ENCODE measurements at regions not wholly inside any gene's neighbourhood (a gene's known extent, or its start where the extent isn't known, plus 50 kb on each side); places are given as distances from the start of the nearest gene placed in this dataset.

DNA sequence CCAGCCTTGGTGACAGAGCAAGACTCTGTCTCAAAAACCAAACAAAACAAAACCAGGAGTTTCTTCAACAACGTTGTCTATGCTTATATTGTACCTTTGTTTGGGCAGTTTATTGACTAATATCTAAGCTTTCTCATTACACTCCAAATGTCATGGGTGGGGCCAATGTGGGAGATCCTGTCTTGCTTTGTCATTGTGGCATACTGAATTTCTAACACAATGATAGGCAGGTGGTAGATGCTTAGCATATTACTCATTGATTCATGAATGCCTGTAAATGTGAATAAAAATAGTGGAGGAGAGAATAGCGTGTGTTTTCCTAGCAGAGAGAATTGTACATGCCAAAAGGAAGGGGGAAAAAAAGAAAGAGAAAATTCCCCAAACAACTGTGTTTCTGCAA lies 802.5 kb upstream of the EEF2KMT start:
- no peak for DNase-seq (ENCODE audit: low read depth in 2 of 3, low spot score in 2 of 3)

DNA sequence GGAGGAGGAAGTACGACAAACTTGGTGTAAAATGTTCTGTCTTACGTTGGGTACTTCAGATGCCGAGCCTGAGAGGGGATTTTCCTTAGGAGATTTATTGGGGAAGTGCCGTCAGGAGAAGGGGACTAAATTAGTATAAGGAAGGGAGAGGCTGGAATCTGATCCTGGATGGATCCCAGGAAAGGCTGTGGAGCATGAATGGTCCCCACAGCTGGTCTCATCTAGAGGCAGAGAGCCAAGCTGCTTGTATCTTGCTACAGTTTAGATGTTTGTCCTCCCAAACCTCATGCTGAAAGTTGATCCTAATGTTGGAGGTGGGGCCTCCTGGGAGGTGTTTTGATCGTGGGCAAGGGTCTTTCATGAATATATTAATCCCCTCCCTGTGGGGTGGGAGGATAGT lies 798.4 kb upstream of the EEF2KMT start:
- no peak for DNase-seq (ENCODE audit: low read depth in 2 of 3, low spot score in 2 of 3)

GRCh38 chr16:5895137-5895536 lies 797.5 kb upstream of the EEF2KMT start:
- no peak for DNase-seq (ENCODE audit: low read depth in 2 of 3, low spot score in 2 of 3)

DNA sequence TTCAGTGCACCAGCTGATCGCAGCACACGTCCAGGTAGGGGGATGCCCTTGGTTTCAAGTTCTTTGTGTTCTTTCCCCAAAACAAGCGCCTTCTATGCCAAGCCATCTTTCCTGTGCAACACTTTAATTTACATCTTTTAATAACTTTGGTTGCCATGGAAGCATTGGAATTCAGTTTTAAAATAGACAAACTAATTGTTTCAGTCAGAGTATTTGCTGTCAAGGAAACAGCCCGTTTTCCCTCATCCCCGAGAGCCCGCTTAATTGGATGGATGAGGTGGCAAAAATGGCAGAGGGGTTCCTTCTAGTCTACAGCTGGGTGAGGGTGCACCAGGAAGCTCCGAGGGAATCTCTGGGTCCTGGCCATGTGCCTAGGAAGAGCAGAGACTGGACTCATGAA lies 793.7 kb upstream of the EEF2KMT start:
- no peak for DNase-seq (ENCODE audit: low read depth in 2 of 3, low spot score in 2 of 3)

- DNase-seq (ENCODE audit: low read depth in 2 of 3, low spot score in 2 of 3), result no peak
These were observed 787.9 kb upstream of the EEF2KMT start for GRCh38 chr16:5885521-5885920.

GRCh38 chr16:5884996-5885395 lies 787.4 kb upstream of the EEF2KMT start:
- DNase-seq (ENCODE audit: low read depth in 2 of 3, low spot score in 2 of 3), result no peak

DNA sequence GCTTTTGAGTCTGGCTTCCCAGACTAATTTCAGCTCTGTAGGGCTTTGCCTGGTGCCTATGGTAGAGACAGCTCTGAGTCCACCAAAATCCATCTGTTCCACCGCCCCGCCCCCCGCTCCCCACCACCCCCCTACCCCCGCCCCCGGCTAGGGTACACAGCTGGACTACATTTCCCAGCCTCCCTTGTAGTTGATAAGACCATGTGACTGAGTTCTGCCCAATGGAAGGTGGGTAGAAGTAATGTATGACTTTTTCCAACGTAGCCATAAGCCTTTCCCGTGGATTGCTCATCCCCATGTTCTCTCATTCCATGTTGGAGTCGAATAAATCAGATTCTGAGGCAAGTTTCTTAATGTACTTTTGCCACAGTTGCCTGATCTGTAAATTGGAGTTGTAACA lies 786.7 kb upstream of the EEF2KMT start:
- no peak for DNase-seq (ENCODE audit: low read depth in 2 of 3, low spot score in 2 of 3)

DNA sequence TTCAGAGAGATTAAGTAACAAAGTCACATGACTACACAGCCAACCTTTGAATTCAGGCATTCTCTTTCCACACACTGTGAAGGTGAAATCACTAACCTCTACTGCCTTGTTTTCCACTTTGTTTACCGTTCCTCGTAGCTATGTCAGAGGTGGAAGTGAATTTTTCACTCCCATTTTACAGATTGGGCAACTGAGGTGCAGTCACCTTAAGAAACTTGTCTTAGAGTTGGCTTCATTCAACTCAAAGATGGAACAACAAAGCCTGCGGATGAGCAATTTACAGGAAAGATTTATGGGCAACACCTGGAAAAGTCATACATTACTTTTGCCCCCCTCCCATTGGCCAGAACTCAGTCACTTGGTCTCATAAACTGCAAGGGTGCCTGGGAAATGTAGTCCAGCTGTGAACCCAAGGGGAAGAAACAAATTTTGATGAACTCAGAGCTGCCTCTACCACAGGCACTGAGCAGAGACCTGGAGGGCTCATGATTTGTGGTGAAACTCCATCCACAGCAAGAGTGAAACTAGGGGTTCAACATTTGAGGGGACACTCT lies 784.6 kb upstream of the EEF2KMT start:
- DNase-seq (ENCODE audit: low read depth in 2 of 3, low spot score in 2 of 3), result no peak

DNA sequence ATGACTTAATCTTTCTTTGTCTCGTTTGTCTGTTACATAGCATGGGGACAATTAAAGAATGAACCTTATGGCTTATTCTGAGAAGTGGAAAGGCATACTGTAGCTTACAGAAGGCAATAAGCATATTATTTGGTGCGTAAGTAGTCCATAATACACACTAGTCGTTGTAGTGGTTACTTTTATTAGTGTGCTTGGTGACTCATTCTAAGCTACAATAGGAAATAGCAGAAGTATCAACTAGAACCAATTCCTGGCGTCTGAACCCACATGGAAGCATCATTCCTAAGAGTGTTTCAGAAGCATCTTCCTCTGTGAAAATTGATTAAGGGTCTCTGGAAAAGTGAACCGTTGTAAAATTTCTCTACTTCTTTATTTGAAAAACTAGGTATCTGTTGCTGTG lies 777.8 kb upstream of the EEF2KMT start:
- DNase-seq (ENCODE audit: low read depth in 2 of 3, low spot score in 2 of 3), result no peak

- no peak for DNase-seq (ENCODE audit: low read depth in 2 of 3, low spot score in 2 of 3)
These were observed 777.3 kb upstream of the EEF2KMT start for GRCh38 chr16:5874899-5875298.

GRCh38 chr16:5873221-5873620 lies 775.6 kb upstream of the EEF2KMT start:
- no peak for DNase-seq (ENCODE audit: low read depth in 2 of 3, low spot score in 2 of 3)

DNA sequence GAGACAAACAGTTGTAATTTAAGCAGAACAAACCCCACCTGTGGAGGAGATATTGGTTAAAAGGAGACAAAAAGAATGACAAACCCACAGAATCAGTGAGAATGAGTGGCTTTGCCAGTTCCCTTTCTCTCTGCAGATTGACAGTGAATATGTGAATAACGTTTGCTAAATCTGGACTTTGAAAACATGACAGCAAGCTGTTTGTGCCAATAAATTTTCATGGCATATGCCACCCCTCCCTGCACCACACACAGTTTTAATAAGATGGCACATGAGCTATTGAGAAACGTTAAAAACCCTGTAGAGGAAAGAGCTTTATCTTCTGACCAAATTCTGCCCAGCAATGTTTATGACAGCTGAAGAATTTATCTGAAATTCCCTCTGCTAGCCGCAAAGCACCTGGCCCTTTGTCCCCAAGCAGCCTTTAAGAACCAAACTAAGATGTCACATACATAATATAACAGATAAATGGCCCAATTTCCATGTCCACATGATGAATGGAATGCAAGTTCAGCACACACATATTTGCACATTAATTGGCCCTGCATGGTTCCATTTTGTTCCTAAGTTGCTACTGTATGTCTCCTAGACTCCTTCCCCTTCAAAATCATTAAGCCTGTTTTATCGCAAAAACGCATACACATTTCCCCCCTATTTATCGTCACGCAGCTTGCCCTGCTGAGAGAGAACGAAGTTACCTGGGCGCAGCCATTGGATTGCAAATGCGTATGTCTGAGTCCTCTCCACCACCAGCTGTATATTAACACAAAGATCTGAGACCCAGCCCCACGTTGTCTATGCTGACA lies 773.5 kb upstream of the EEF2KMT start:
- no peak for DNase-seq (ENCODE audit: low read depth in 2 of 3, low spot score in 2 of 3)

DNA sequence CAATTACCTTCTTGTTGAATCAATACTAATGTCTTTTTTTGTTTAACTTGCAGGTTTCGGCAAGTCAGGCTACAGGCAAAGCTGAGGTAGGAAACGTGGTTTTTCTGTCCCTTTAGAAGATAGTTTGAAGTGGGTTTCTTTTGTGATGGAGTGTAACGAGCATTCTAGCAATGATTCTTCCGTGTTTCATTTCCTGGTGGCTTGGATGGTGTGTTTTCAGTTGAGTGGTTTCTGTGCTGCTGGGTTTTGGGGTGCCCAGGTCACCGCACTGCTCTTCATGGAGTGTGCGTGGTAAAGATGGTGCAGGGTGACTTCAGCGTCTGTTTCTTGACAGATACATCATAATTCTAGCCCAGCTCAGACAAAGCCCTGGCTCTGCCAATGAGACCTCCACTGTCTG lies 769.7 kb upstream of the EEF2KMT start:
- no peak for DNase-seq (ENCODE audit: low read depth in 2 of 3, low spot score in 2 of 3)

DNA sequence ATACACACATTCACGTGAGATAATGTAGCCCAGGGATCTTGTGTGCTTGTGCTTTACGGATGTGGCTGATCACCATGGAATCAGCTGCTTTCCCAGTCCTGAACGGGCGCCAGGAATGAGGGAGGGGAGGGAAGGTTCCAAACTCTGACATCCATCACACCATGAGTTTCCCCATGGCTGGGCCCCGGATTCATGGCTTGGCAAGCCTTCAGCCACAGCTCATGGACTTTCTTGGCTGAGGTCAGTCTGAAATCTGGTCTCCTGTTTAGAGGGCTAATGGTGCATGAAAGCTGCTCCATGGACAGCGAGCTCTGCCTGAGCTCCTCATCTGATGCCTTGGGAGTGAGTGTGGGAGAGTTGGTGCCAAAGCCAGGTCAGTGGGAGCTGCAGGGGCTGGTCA lies 767.6 kb upstream of the EEF2KMT start:
- no peak for DNase-seq (ENCODE audit: low read depth in 2 of 3, low spot score in 2 of 3)

DNA sequence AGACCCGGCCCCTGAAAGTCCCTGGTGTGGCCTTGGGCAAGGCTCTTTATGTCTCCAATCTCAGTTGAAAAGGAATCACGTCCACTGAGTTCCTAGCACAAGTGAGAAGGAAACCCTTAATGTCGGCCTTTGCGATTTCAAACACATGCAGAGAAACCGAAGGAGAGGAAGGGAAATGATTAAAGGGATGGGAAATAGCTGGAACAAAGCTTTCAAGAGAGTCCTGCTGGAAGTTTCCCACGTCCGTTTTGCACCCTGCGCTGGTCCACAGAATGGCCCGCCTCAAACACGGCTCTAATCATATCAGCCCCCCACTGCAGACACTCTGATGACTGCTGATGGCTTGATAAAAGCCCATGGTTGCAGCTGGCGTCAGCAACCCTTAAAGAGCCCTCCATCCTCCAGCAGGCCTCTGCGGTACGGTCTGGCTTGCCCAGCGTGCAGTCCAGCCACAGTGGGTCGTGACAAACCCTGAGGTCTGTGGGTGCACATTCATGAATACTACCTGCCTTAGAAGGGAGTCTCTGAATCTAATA lies 765.5 kb upstream of the EEF2KMT start:
- DNase-seq (ENCODE audit: low read depth in 2 of 3, low spot score in 2 of 3), result no peak

DNA sequence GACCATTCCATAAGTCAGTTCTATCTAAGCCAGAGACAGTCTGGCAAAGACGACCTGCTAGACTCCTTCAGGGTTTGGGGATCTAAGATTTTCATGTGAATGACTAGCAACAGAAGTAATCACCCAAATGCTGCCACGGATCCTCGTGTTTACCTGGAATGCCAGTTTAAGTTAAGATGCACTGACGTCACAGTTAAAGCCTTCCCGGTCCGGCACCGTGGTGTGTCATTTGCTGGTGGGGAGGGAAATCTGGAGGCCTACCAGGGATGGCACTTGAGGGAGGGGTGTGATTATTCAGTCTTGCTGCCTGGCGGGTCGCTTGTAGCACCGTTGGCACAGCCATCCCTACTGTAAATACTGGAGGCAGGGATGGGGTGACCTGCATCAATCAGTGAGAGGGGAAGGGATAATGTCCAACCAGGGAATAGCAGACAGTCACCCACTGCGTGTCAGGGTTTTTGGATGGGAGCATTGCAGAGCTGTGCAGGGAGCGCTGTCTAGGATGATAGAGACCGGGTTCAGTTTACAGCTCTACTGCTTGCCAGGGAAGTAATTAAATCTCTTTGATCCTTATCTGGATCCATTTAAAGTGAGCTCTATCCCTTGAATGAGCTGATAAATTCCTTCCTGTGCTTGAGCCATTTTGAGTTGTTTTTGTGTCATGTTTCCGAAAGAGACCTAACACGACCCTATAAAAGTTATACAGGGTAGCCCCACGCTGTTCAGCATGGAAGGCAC lies 764.7 kb upstream of the EEF2KMT start:
- no peak for DNase-seq (ENCODE audit: low read depth in 2 of 3, low spot score in 2 of 3)

DNA sequence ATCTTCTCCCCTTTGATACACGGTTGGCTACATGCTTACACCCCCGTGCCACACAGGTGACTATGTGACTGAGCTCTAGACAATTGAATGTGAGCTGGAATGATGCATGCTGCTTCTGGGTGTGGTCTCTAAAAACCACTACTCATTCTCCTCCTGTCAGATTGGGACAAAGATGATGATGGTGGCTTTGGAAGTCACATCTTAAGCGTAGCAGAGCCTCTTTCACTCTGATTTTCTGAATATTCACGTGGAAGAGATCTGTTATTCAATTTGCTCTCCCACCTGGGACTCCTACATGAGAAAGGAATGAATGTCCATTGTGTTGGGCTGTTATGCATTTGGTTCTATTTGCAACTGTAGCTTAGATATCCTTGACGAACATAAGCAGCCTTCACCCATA lies 763.6 kb upstream of the EEF2KMT start:
- no peak for DNase-seq (ENCODE audit: low read depth in 2 of 3, low spot score in 2 of 3)

DNA sequence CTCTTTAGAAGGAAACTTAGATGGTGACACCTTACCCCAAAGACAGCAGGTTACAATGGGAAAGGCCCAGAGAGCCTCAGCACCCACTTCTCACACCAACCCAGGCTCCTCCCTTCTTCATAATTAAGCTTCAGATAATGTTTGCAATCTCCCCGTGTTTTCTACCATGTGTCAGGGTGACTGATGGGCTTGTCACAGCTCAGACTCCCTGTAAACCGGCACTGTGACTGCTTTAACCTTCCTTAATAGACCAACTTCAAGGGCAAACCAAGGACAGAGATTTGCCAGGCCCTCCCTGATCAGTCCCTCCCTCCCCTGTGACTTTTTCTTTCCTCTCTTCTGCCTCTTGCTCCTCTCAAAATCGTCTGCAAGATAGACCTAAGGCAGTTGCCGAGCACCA lies 760.6 kb upstream of the EEF2KMT start:
- no peak for DNase-seq (ENCODE audit: low read depth in 2 of 3, low spot score in 2 of 3)

GRCh38 chr16:5854027-5854426 lies 756.4 kb upstream of the EEF2KMT start:
- no peak for DNase-seq (ENCODE audit: low read depth in 2 of 3, low spot score in 2 of 3)

GRCh38 chr16:5852151-5852550 lies 754.6 kb upstream of the EEF2KMT start:
- DNase-seq (ENCODE audit: low read depth in 2 of 3, low spot score in 2 of 3), result no peak

DNA sequence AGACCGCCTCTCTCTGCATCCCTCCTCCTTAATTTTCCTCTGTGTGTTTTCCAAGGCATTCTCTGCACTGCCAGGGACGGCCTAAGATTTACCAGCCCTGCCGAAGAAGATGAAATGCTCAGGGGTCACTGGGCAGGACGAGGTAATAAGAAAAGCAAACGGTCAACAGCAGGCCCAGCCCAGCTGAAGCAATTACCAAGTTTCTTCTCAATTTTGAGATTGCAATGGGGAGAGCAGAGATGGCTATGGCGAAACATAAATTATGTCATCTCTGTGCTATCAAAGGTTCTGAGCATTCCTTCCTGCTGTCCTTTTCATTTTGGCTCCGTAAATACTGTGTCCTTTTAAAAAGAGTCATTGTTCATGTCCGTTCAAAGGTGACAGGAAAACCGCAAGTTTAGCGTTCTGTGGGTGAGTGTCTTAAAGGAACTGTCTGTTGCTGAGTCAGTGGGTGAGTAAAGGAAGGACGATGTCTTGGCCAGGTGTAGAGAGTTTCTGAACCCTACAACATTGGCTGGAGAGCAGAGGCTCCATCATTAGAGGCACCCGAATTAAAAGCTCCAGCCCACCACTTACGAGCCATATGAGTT lies 753.9 kb upstream of the EEF2KMT start:
- no peak for DNase-seq (ENCODE audit: low read depth in 2 of 3, low spot score in 2 of 3)
